K562 (cell line): ENCODE measurements at regions not wholly inside any gene's neighbourhood (a gene's known extent, or its start where the extent isn't known, plus 50 kb on each side); places are given as distances from the start of the nearest gene placed in this dataset.

Experiments
- TF ChIP-seq, protein P1 (sequence below): fragments of 450-650 bp; IDR thresholded peaks from 2 replicates; pipeline ENCODE4 v1.6.1; 2016; ENCODE audit warnings: mild to moderate bottlenecking, moderate library complexity

DNA sequence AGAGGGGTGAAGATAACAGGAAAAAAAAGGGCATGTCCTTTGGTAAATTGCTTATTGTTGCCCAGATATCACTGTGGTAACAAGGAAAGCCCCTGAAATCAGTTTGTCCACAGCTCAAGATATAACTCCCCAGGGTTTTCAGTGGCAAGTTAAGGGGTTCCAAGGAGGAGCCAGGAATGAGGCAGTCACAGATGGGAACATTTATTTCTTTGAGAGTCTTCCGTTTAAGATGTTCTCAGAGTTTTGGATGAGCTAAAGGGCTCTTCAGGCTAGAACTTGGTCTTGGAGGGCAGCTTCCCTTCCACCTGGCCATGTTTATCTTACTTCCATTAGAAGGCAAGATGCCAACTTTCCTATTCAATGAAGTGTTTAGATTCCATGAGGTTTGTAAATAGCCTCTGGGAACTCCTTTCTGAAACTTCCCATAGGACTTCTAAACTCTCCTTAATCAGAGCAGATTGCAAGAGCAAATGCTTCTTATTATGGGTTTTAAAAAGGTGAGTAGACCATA lies 277.6 kb upstream of the TNC start (continued):
- TF ChIP-seq, protein P1, sequence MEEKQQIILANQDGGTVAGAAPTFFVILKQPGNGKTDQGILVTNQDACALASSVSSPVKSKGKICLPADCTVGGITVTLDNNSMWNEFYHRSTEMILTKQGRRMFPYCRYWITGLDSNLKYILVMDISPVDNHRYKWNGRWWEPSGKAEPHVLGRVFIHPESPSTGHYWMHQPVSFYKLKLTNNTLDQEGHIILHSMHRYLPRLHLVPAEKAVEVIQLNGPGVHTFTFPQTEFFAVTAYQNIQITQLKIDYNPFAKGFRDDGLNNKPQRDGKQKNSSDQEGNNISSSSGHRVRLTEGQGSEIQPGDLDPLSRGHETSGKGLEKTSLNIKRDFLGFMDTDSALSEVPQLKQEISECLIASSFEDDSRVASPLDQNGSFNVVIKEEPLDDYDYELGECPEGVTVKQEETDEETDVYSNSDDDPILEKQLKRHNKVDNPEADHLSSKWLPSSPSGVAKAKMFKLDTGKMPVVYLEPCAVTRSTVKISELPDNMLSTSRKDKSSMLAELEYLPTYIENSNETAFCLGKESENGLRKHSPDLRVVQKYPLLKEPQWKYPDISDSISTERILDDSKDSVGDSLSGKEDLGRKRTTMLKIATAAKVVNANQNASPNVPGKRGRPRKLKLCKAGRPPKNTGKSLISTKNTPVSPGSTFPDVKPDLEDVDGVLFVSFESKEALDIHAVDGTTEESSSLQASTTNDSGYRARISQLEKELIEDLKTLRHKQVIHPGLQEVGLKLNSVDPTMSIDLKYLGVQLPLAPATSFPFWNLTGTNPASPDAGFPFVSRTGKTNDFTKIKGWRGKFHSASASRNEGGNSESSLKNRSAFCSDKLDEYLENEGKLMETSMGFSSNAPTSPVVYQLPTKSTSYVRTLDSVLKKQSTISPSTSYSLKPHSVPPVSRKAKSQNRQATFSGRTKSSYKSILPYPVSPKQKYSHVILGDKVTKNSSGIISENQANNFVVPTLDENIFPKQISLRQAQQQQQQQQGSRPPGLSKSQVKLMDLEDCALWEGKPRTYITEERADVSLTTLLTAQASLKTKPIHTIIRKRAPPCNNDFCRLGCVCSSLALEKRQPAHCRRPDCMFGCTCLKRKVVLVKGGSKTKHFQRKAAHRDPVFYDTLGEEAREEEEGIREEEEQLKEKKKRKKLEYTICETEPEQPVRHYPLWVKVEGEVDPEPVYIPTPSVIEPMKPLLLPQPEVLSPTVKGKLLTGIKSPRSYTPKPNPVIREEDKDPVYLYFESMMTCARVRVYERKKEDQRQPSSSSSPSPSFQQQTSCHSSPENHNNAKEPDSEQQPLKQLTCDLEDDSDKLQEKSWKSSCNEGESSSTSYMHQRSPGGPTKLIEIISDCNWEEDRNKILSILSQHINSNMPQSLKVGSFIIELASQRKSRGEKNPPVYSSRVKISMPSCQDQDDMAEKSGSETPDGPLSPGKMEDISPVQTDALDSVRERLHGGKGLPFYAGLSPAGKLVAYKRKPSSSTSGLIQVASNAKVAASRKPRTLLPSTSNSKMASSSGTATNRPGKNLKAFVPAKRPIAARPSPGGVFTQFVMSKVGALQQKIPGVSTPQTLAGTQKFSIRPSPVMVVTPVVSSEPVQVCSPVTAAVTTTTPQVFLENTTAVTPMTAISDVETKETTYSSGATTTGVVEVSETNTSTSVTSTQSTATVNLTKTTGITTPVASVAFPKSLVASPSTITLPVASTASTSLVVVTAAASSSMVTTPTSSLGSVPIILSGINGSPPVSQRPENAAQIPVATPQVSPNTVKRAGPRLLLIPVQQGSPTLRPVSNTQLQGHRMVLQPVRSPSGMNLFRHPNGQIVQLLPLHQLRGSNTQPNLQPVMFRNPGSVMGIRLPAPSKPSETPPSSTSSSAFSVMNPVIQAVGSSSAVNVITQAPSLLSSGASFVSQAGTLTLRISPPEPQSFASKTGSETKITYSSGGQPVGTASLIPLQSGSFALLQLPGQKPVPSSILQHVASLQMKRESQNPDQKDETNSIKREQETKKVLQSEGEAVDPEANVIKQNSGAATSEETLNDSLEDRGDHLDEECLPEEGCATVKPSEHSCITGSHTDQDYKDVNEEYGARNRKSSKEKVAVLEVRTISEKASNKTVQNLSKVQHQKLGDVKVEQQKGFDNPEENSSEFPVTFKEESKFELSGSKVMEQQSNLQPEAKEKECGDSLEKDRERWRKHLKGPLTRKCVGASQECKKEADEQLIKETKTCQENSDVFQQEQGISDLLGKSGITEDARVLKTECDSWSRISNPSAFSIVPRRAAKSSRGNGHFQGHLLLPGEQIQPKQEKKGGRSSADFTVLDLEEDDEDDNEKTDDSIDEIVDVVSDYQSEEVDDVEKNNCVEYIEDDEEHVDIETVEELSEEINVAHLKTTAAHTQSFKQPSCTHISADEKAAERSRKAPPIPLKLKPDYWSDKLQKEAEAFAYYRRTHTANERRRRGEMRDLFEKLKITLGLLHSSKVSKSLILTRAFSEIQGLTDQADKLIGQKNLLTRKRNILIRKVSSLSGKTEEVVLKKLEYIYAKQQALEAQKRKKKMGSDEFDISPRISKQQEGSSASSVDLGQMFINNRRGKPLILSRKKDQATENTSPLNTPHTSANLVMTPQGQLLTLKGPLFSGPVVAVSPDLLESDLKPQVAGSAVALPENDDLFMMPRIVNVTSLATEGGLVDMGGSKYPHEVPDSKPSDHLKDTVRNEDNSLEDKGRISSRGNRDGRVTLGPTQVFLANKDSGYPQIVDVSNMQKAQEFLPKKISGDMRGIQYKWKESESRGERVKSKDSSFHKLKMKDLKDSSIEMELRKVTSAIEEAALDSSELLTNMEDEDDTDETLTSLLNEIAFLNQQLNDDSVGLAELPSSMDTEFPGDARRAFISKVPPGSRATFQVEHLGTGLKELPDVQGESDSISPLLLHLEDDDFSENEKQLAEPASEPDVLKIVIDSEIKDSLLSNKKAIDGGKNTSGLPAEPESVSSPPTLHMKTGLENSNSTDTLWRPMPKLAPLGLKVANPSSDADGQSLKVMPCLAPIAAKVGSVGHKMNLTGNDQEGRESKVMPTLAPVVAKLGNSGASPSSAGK: no peak
